Hematopoietic multipotent progenitor cell treated with erythropoietin and hydrocortisone succinate and interleukin-3 and kit ligand, for 4 days (in vitro differentiated cells): ENCODE measurements at regions not wholly inside any gene's neighbourhood (a gene's known extent, or its start where the extent isn't known, plus 50 kb on each side); places are given as distances from the start of the nearest gene placed in this dataset.

Source experiments
- DNase-seq: peaks from one replicate; pipeline ENCODE4 v3.0.0-alpha.2; 2015

GRCh38 chr6:21478883-21479539 lies 114.5 kb upstream of the SOX4 start:
- DNase-seq = no peak

- no peak for DNase-seq
Measured at GRCh38 chr6:21486115-21486514, 107.4 kb upstream of the SOX4 start.

- DNase-seq = no peak
Measured at GRCh38 chr6:21489826-21490225, 103.7 kb upstream of the SOX4 start.

- DNase-seq = no peak
Measured at GRCh38 chr6:21491955-21492354, 101.6 kb upstream of the SOX4 start.

GRCh38 chr6:21494505-21494904 lies 99.0 kb upstream of the SOX4 start:
- DNase-seq = no peak

- no peak for DNase-seq
Measured at GRCh38 chr6:21496196-21496595, 97.4 kb upstream of the SOX4 start.

- no peak for DNase-seq
Measured at GRCh38 chr6:21496706-21497105, 96.8 kb upstream of the SOX4 start.

GRCh38 chr6:21500314-21501020 lies 93.1 kb upstream of the SOX4 start:
- DNase-seq = no peak

GRCh38 chr6:21501021-21501354 lies 92.6 kb upstream of the SOX4 start:
- no peak for DNase-seq

- DNase-seq = no peak
Measured at GRCh38 chr6:21501815-21502214, 91.7 kb upstream of the SOX4 start.

GRCh38 chr6:21502682-21503081 lies 90.9 kb upstream of the SOX4 start:
- DNase-seq = no peak

- no peak for DNase-seq
Measured at GRCh38 chr6:21504790-21505189, 88.8 kb upstream of the SOX4 start.

GRCh38 chr6:21505574-21505990 lies 88.0 kb upstream of the SOX4 start:
- DNase-seq = no peak

- DNase-seq = no peak
Measured at GRCh38 chr6:21506126-21506525, 87.4 kb upstream of the SOX4 start.

- no peak for DNase-seq
Measured at GRCh38 chr6:21507811-21508210, 85.7 kb upstream of the SOX4 start.

- no peak for DNase-seq
Measured at GRCh38 chr6:21508753-21509152, 84.8 kb upstream of the SOX4 start.

- DNase-seq = no peak
Measured at GRCh38 chr6:21511891-21512550, 81.5 kb upstream of the SOX4 start.

GRCh38 chr6:21514288-21514687 lies 79.3 kb upstream of the SOX4 start:
- DNase-seq = no peak

GRCh38 chr6:21518317-21518716 lies 75.2 kb upstream of the SOX4 start:
- DNase-seq = no peak

- no peak for DNase-seq
Measured at GRCh38 chr6:21519642-21520041, 73.9 kb upstream of the SOX4 start.

GRCh38 chr6:21521276-21521675 lies 72.3 kb upstream of the SOX4 start:
- no peak for DNase-seq

- no peak for DNase-seq
Measured at GRCh38 chr6:21522143-21522747, 71.3 kb upstream of the SOX4 start.

- no peak for DNase-seq
Measured at GRCh38 chr6:21522797-21523456, 70.6 kb upstream of the SOX4 start.
